MM.1S (cell line): ENCODE measurements at regions not wholly inside any gene's neighbourhood (a gene's known extent, or its start where the extent isn't known, plus 50 kb on each side); places are given as distances from the start of the nearest gene placed in this dataset.

Source experiments
- DNase-seq: peaks from one replicate; pipeline ENCODE4 v3.0.0-alpha.2; 2015
- H2AFZ ChIP-seq: fragments of 300-600 bp; sonication (generic); 2 replicates; pipeline ENCODE4 v1.6.0; 2016; ENCODE audit warnings: antibody characterized with exemption, low read length
- H3F3A ChIP-seq: fragments of 300-600 bp; sonication (generic); 2 replicates; pipeline ENCODE4 v1.6.1; 2016; ENCODE audit warnings: mild to moderate bottlenecking, antibody characterized with exemption, low read length, moderate library complexity, mixed read lengths; ENCODE audit not compliant: insufficient read depth
- H3K27ac ChIP-seq: fragments of 300-600 bp; sonication (generic); 2 replicates; pipeline ENCODE4 v1.5.1; 2016; ENCODE audit warnings: mild to moderate bottlenecking, low read length
- H3K27me3 ChIP-seq: fragments of 300-600 bp; sonication (generic); replicated peaks from 2 replicates; pipeline ENCODE4 v1.6.0; 2016; ENCODE audit warnings: low read length; ENCODE audit not compliant: insufficient read depth
- H3K36me3 ChIP-seq: fragments of 300-600 bp; sonication (generic); replicated peaks from 2 replicates; pipeline ENCODE4 v1.6.1; 2016; ENCODE audit warnings: mild to moderate bottlenecking, low read length, mixed read lengths; ENCODE audit not compliant: insufficient read depth
- H3K4me1 ChIP-seq: fragments of 300-600 bp; sonication (generic); 2 replicates; pipeline ENCODE4 v1.6.1; 2016; ENCODE audit warnings: low read length, mixed read lengths
- H3K4me2 ChIP-seq: fragments of 300-600 bp; sonication (generic); 2 replicates; pipeline ENCODE4 v1.6.0; 2016; ENCODE audit warnings: low read depth, low read length
- H3K4me3 ChIP-seq: fragments of 300-600 bp; sonication (generic); 2 replicates; pipeline ENCODE4 v1.5.1; 2016; ENCODE audit warnings: low read length, mixed read lengths
- H3K79me2 ChIP-seq: fragments of 300-600 bp; sonication (generic); 2 replicates; pipeline ENCODE4 v1.6.1; 2016; ENCODE audit warnings: mixed run types, low read length, mixed read lengths
- H3K9ac ChIP-seq: fragments of 300-600 bp; sonication (generic); 2 replicates; pipeline ENCODE4 v1.6.1; 2016; ENCODE audit warnings: low read length, mixed read lengths
- H3K9me2 ChIP-seq: fragments of 300-600 bp; sonication (generic); replicated peaks from 2 replicates; pipeline ENCODE4 v1.6.1; 2016; ENCODE audit warnings: mild to moderate bottlenecking, low read length, mixed read lengths; ENCODE audit not compliant: insufficient read depth
- H3K9me3 ChIP-seq: fragments of 300-600 bp; sonication (generic); replicated peaks from 2 replicates; pipeline ENCODE4 v1.6.1; 2016; ENCODE audit warnings: mild to moderate bottlenecking, low read length, mixed read lengths; ENCODE audit not compliant: insufficient read depth
- H4K20me1 ChIP-seq: fragments of 300-600 bp; sonication (generic); 2 replicates; pipeline ENCODE4 v1.6.1; 2016; ENCODE audit warnings: mild to moderate bottlenecking, low read length, moderate library complexity, mixed read lengths; ENCODE audit not compliant: insufficient read depth
- CTCF ChIP-seq: fragments of 300-600 bp; sonication (generic); IDR thresholded peaks from 2 replicates; pipeline ENCODE4 v1.5.1; 2016; ENCODE audit warnings: antibody characterized with exemption, low read length, mixed read lengths
- EZH2 ChIP-seq: fragments of 300-600 bp; sonication (generic); optimal IDR thresholded peaks from 2 replicates; pipeline ENCODE3; 2017; ENCODE audit warnings: low read depth, mild to moderate bottlenecking, antibody characterized with exemption, low read length, mixed read lengths
- EZH2phosphoT487 ChIP-seq: fragments of 300-600 bp; sonication (generic); IDR thresholded peaks from 2 replicates; pipeline ENCODE4 v1.6.1; 2018; ENCODE audit warnings: antibody characterized with exemption, low read length

- Histone ChIP-seq H2AFZ (no peak overlapping the region), H3K27me3 (no peaks in the 10 kb centered on the region), H3F3A (no peaks in the 10 kb centered on the region), H3K9me3 (no peaks in the 10 kb centered on the region), H4K20me1 (no peaks in the 10 kb centered on the region), H3K4me3 (no peak overlapping the region), H3K36me3 (no peaks in the 10 kb centered on the region), H3K79me2 (no peaks in the 10 kb centered on the region), H3K27ac (no peak overlapping the region), H3K9me2 (no peaks in the 10 kb centered on the region), H3K4me1 (no peaks in the 10 kb centered on the region), H3K9ac (no peak overlapping the region), H3K4me2 (no peak overlapping the region)
- no peak for TF ChIP-seq EZH2phosphoT487
- no peak for TF ChIP-seq CTCF
- no peak for TF ChIP-seq EZH2
- no peak for DNase-seq
These were observed 77.8 kb downstream of the DLL1 start for GRCh38 chr6:170212956-170213636.

GRCh38 chr6:170212051-170212756 lies 78.7 kb downstream of the DLL1 start:
- Histone ChIP-seq H4K20me1 (no peaks in the 10 kb centered on the region), H3K27ac (no peak overlapping the region), H3K4me2 (no peak overlapping the region), H3F3A (no peaks in the 10 kb centered on the region), H3K9me3 (no peaks in the 10 kb centered on the region), H3K9me2 (no peaks in the 10 kb centered on the region), H3K27me3 (no peaks in the 10 kb centered on the region), H3K4me3 (no peak overlapping the region), H3K36me3 (no peaks in the 10 kb centered on the region), H3K9ac (no peak overlapping the region), H3K79me2 (no peaks in the 10 kb centered on the region), H3K4me1 (no peaks in the 10 kb centered on the region), H2AFZ (no peak overlapping the region)
- no peak for DNase-seq
- TF ChIP-seq EZH2phosphoT487 (no peak), EZH2 (no peak), CTCF (no peak)

- TF ChIP-seq EZH2phosphoT487 (no peak), CTCF (no peak), EZH2 (no peak)
- Histone ChIP-seq H2AFZ (no peak overlapping the region), H3K4me3 (no peak overlapping the region), H3F3A (no peaks in the 10 kb centered on the region), H3K27ac (no peak overlapping the region), H3K4me2 (no peak overlapping the region), H4K20me1 (no peaks in the 10 kb centered on the region), H3K36me3 (no peaks in the 10 kb centered on the region), H3K9ac (no peak overlapping the region), H3K27me3 (no peaks in the 10 kb centered on the region), H3K79me2 (no peaks in the 10 kb centered on the region), H3K9me2 (no peaks in the 10 kb centered on the region), H3K4me1 (no peaks in the 10 kb centered on the region), H3K9me3 (no peaks in the 10 kb centered on the region)
- no peak for DNase-seq
These were observed 79.4 kb downstream of the DLL1 start for GRCh38 chr6:170211404-170212025.
